ENCODE measurements at regions not wholly inside any gene's neighbourhood (a gene's known extent, or its start where the extent isn't known, plus 50 kb on each side); places are given as distances from the start of the nearest gene placed in this dataset.

- Histone ChIP-seq H3K27ac (no peak overlapping the region), H3K36me3 (no peaks in the 10 kb centered on the region), H3K27me3 (no peaks in the 10 kb centered on the region), H3K9me3 (replicated peaks) (no peaks in the 10 kb centered on the region), H3K4me1 (no peaks in the 10 kb centered on the region), H3K4me3 (no peak overlapping the region)
- DNase-seq, result no peak
Observed at GRCh38 chr1:115215703-115216521, 122.1 kb downstream of the NGF start.

GRCh38 chr1:115215110-115215509, 122.9 kb downstream of the NGF start:
- Histone ChIP-seq H3K4me1 (no peaks in the 10 kb centered on the region), H3K36me3 (no peaks in the 10 kb centered on the region), H3K9me3 (replicated peaks) (no peaks in the 10 kb centered on the region), H3K27ac (no peak overlapping the region), H3K4me3 (no peak overlapping the region), H3K27me3 (no peaks in the 10 kb centered on the region)
- no peak for DNase-seq

- Histone ChIP-seq H3K4me1 (no peaks in the 10 kb centered on the region), H3K27ac (no peak overlapping the region), H3K4me3 (no peak overlapping the region), H3K36me3 (no peaks in the 10 kb centered on the region), H3K27me3 (no peaks in the 10 kb centered on the region), H3K9me3 (replicated peaks) (no peaks in the 10 kb centered on the region)
- DNase-seq, result no peak
Observed at GRCh38 chr1:115214098-115214497, 124.0 kb downstream of the NGF start.

- H3K27ac ChIP-seq, result no peak overlapping the region
- H3K36me3 ChIP-seq, result no peaks in the 10 kb centered on the region
- H3K9me3 ChIP-seq (replicated peaks), result no peaks in the 10 kb centered on the region
- H3K4me1 ChIP-seq, result no peaks in the 10 kb centered on the region
- H3K27me3 ChIP-seq, result no peaks in the 10 kb centered on the region
- no peak for DNase-seq
- no peak overlapping the region for H3K4me3 ChIP-seq
Observed at GRCh38 chr1:115213130-115213529, 123.8 kb upstream of the TSPAN2 start.

GRCh38 chr1:115211071-115211745, 121.9 kb upstream of the TSPAN2 start:
- H3K27ac ChIP-seq, result no peak overlapping the region
- DNase-seq, result no peak
- no peaks in the 10 kb centered on the region for H3K27me3 ChIP-seq
- no peaks in the 10 kb centered on the region for H3K36me3 ChIP-seq
- H3K9me3 ChIP-seq (replicated peaks), result no peaks in the 10 kb centered on the region
- no peak overlapping the region for H3K4me3 ChIP-seq
- no peaks in the 10 kb centered on the region for H3K4me1 ChIP-seq

- DNase-seq, result no peak
- no peaks in the 10 kb centered on the region for H3K36me3 ChIP-seq
- no peak overlapping the region for H3K27ac ChIP-seq
- H3K4me1 ChIP-seq, result no peaks in the 10 kb centered on the region
- no peaks in the 10 kb centered on the region for H3K27me3 ChIP-seq
- H3K9me3 ChIP-seq (replicated peaks), result no peaks in the 10 kb centered on the region
- no peak overlapping the region for H3K4me3 ChIP-seq
Observed at GRCh38 chr1:115210302-115210711, 121.0 kb upstream of the TSPAN2 start.

GRCh38 chr1:115204513-115204912, 115.2 kb upstream of the TSPAN2 start:
- Histone ChIP-seq H3K27me3 (no peaks in the 10 kb centered on the region), H3K36me3 (no peaks in the 10 kb centered on the region), H3K9me3 (replicated peaks) (no peaks in the 10 kb centered on the region), H3K27ac (no peak overlapping the region), H3K4me3 (no peak overlapping the region), H3K4me1 (no peaks in the 10 kb centered on the region)
- DNase-seq, result no peak

GRCh38 chr1:115203287-115203686, 114.0 kb upstream of the TSPAN2 start:
- no peaks in the 10 kb centered on the region for H3K36me3 ChIP-seq
- H3K4me3 ChIP-seq, result no peak overlapping the region
- H3K27me3 ChIP-seq, result no peaks in the 10 kb centered on the region
- no peak for DNase-seq
- no peak overlapping the region for H3K27ac ChIP-seq
- no peaks in the 10 kb centered on the region for H3K4me1 ChIP-seq
- H3K9me3 ChIP-seq (replicated peaks), result no peaks in the 10 kb centered on the region

- H3K36me3 ChIP-seq, result no peaks in the 10 kb centered on the region
- peaks cover 4% of the 10 kb centered on the region; the same call in 1 of the 2 replicates for H3K27me3 ChIP-seq
- H3K27ac ChIP-seq, result no peak overlapping the region
- no peak for DNase-seq
- H3K4me3 ChIP-seq, result no peak overlapping the region
- no peaks in the 10 kb centered on the region for H3K9me3 ChIP-seq (replicated peaks)
- no peaks in the 10 kb centered on the region for H3K4me1 ChIP-seq
Observed at GRCh38 chr1:115201598-115201997, 112.3 kb upstream of the TSPAN2 start.

GRCh38 chr1:115199416-115200132, 110.3 kb upstream of the TSPAN2 start:
- H3K4me1 ChIP-seq, result no peaks in the 10 kb centered on the region
- H3K36me3 ChIP-seq, result no peaks in the 10 kb centered on the region
- no peak overlapping the region for H3K4me3 ChIP-seq
- H3K9me3 ChIP-seq (replicated peaks), result no peaks in the 10 kb centered on the region
- H3K27ac ChIP-seq, result no peak overlapping the region
- H3K27me3 ChIP-seq, result peaks cover 4% of the 10 kb centered on the region; the same call in 1 of the 2 replicates
- DNase-seq, result no peak

- H3K4me3 ChIP-seq, result no peak overlapping the region
- H3K27ac ChIP-seq, result no peak overlapping the region
- no peaks in the 10 kb centered on the region for H3K9me3 ChIP-seq (replicated peaks)
- peaks cover 4% of the 10 kb centered on the region for H3K27me3 ChIP-seq
- no peaks in the 10 kb centered on the region for H3K4me1 ChIP-seq
- no peaks in the 10 kb centered on the region for H3K36me3 ChIP-seq
- no peak for DNase-seq
Observed at GRCh38 chr1:115198938-115199337, 109.6 kb upstream of the TSPAN2 start.

GRCh38 chr1:115196296-115196695, 107.0 kb upstream of the TSPAN2 start:
- H3K4me1 ChIP-seq, result no peaks in the 10 kb centered on the region
- no peak for DNase-seq
- no peak overlapping the region for H3K4me3 ChIP-seq
- no peaks in the 10 kb centered on the region for H3K9me3 ChIP-seq (replicated peaks)
- H3K36me3 ChIP-seq, result no peaks in the 10 kb centered on the region
- no peak overlapping the region for H3K27ac ChIP-seq
- peaks cover 4% of the 10 kb centered on the region for H3K27me3 ChIP-seq

GRCh38 chr1:115194506-115194905, 105.2 kb upstream of the TSPAN2 start:
- H3K27me3 ChIP-seq, result peaks cover 4% of the 10 kb centered on the region

GRCh38 chr1:115193046-115193828, 103.9 kb upstream of the TSPAN2 start:
- Histone ChIP-seq H3K9me3 (replicated peaks) (no peaks in the 10 kb centered on the region), H3K27ac (no peak overlapping the region), H3K27me3 (peaks cover 4% of the 10 kb centered on the region), H3K36me3 (no peaks in the 10 kb centered on the region), H3K4me1 (no peaks in the 10 kb centered on the region), H3K4me3 (no peak overlapping the region)
- no peak for DNase-seq

More at GRCh38 chr1:115194506-115194905, 105.2 kb upstream of the TSPAN2 start:
- H3K36me3 ChIP-seq, result no peaks in the 10 kb centered on the region
- H3K27ac ChIP-seq, result no peak overlapping the region
- no peak overlapping the region for H3K4me3 ChIP-seq
- DNase-seq, result no peak
- H3K9me3 ChIP-seq (replicated peaks), result no peaks in the 10 kb centered on the region
- H3K4me1 ChIP-seq, result no peaks in the 10 kb centered on the region

All from SJCRH30 (cell line).